ENCODE measurements at regions not wholly inside any gene's neighbourhood (a gene's known extent, or its start where the extent isn't known, plus 50 kb on each side); places are given as distances from the start of the nearest gene placed in this dataset.

- DNase-seq (ENCODE audit: low spot score) (no peak), FAIRE-seq (no peak)
These were observed 552.6 kb downstream of the MRPL39 start for GRCh38 chr21:25054689-25055088.

- no peak for FAIRE-seq
- no peak for DNase-seq (ENCODE audit: low spot score)
These were observed 567.6 kb downstream of the MRPL39 start for GRCh38 chr21:25039461-25040380.

- DNase-seq (ENCODE audit: low spot score) (no peak), FAIRE-seq (no peak)
These were observed 570.5 kb downstream of the MRPL39 start for GRCh38 chr21:25036775-25037174.

- FAIRE-seq: no peak
- DNase-seq (ENCODE audit: low spot score): no peak
These were observed 575.5 kb downstream of the MRPL39 start for GRCh38 chr21:25031750-25032149.

- DNase-seq (ENCODE audit: low spot score): no peak
- no peak for FAIRE-seq
These were observed 577.7 kb downstream of the MRPL39 start for GRCh38 chr21:25029580-25029979.

- FAIRE-seq (no peak), DNase-seq (ENCODE audit: low spot score) (no peak)
These were observed 581.7 kb downstream of the MRPL39 start for GRCh38 chr21:25025596-25025995.

- FAIRE-seq: no peak
- DNase-seq (ENCODE audit: low spot score): no peak
These were observed 582.6 kb downstream of the MRPL39 start for GRCh38 chr21:25024639-25025038.

GRCh38 chr21:25005388-25005787 is 601.9 kb downstream of the MRPL39 start:
- DNase-seq (ENCODE audit: low spot score): no peak
- FAIRE-seq: no peak

- DNase-seq (ENCODE audit: low spot score) (no peak), FAIRE-seq (no peak)
These were observed 604.6 kb downstream of the MRPL39 start for GRCh38 chr21:25002676-25003075.

GRCh38 chr21:24995216-24995615 is 612.1 kb downstream of the MRPL39 start:
- DNase-seq (ENCODE audit: low spot score): no peak
- FAIRE-seq: no peak

- FAIRE-seq (no peak), DNase-seq (ENCODE audit: low spot score) (no peak)
These were observed 612.6 kb downstream of the MRPL39 start for GRCh38 chr21:24994717-24995116.

- no peak for DNase-seq (ENCODE audit: low spot score)
- no peak for FAIRE-seq
These were observed 617.8 kb downstream of the MRPL39 start for GRCh38 chr21:24989516-24989915.

GRCh38 chr21:24988941-24989340 is 618.3 kb downstream of the MRPL39 start:
- FAIRE-seq (no peak), DNase-seq (ENCODE audit: low spot score) (no peak)

- no peak for DNase-seq (ENCODE audit: low spot score)
- no peak for FAIRE-seq
These were observed 631.0 kb downstream of the MRPL39 start for GRCh38 chr21:24976238-24976637.

- DNase-seq (ENCODE audit: low spot score): no peak
- FAIRE-seq: no peak
These were observed 638.2 kb downstream of the MRPL39 start for GRCh38 chr21:24969068-24969467.

GRCh38 chr21:24955275-24955961 is 651.9 kb downstream of the MRPL39 start:
- no peak for DNase-seq (ENCODE audit: low spot score)
- no peak for FAIRE-seq

- no peak for FAIRE-seq
- DNase-seq (ENCODE audit: low spot score): no peak
These were observed 659.1 kb downstream of the MRPL39 start for GRCh38 chr21:24948186-24948585.

- FAIRE-seq (no peak), DNase-seq (ENCODE audit: low spot score) (no peak)
These were observed 661.4 kb downstream of the MRPL39 start for GRCh38 chr21:24945910-24946309.

- FAIRE-seq: peak; percentile 66
- no peak for DNase-seq (ENCODE audit: low spot score)
These were observed 665.7 kb downstream of the MRPL39 start for GRCh38 chr21:24941316-24942185.

- DNase-seq (ENCODE audit: low spot score) (no peak), FAIRE-seq (no peak)
These were observed 668.0 kb downstream of the MRPL39 start for GRCh38 chr21:24939291-24939690.

- DNase-seq (ENCODE audit: low spot score) (no peak), FAIRE-seq (no peak)
These were observed 668.7 kb downstream of the MRPL39 start for GRCh38 chr21:24938573-24938972.

GRCh38 chr21:24935991-24936390 is 671.3 kb downstream of the MRPL39 start:
- FAIRE-seq (no peak), DNase-seq (ENCODE audit: low spot score) (no peak)

Measured in RCC 7860 (cell line).